Uterus (tissue), 3 donors: ENCODE measurements at regions not wholly inside any gene's neighbourhood (a gene's known extent, or its start where the extent isn't known, plus 50 kb on each side); places are given as distances from the start of the nearest gene placed in this dataset.
"Not testable (repeated sequence)": the region's sequence is repeated elsewhere in the genome, so short reads cannot be mapped to it uniquely, and the experiment has no call there.

Experiments used
- DNase-seq, 2 donors: peaks; one replicate each; pipeline ENCODE4 v3.0.0-alpha.2; 2019 to 2020
- H3K27ac ChIP-seq, 2 donors: fragments of 200-600 bp; sonication (generic); 1 replicate in 1 of 2; 2 replicates in 1 of 2; pipeline ENCODE4 v1.5.1; 2016 to 2018
- H3K27me3 ChIP-seq, 2 donors: fragments of 200-600 bp; sonication (generic); one replicate each; pipeline ENCODE4 v1.5.1; 2018 to 2019; ENCODE audit warnings: control low read depth in 1 of 2
- H3K36me3 ChIP-seq, 2 donors: fragments of 200-600 bp; sonication (generic); one replicate each; pipeline ENCODE4 v1.5.1; 2019; ENCODE audit warnings: control low read depth in 1 of 2
- H3K4me1 ChIP-seq, 2 donors: fragments of 200-600 bp; sonication (generic); one replicate each; pipeline ENCODE4 v1.5.1; 2018 to 2019; ENCODE audit warnings: control low read depth in 1 of 2
- H3K4me3 ChIP-seq, 2 donors: fragments of 200-600 bp; sonication (generic); 1 replicate in 1 of 2; 2 replicates in 1 of 2; pipeline ENCODE4 v1.5.1; 2018 to 2019; ENCODE audit warnings: mild to moderate bottlenecking in 1 of 2
- H3K9me3 ChIP-seq, 2 donors: fragments of 200-600 bp; sonication (generic); one replicate each; pipeline ENCODE4 v1.5.1; 2019; ENCODE audit warnings: control low read depth in 1 of 2
- CTCF ChIP-seq, 4 experiments: fragments of 200-600 bp in 2 of 4; fragments of 450-650 bp in 2 of 4; sonication (generic) in 2 of 4; IDR thresholded peaks; one replicate each; pipeline ENCODE4 v1.5.1; 2016 to 2019; ENCODE audit warnings: antibody characterized with exemption in 4 of 4, mild to moderate bottlenecking in 2 of 4, moderate library complexity in 1 of 4
- POLR2A ChIP-seq, 2 donors: fragments of 450-650 bp; IDR thresholded peaks; one replicate each; pipeline ENCODE4 v1.6.1; 2016; ENCODE audit warnings: antibody characterized with exemption in 2 of 2, mild to moderate bottlenecking in 1 of 2, moderate library complexity in 1 of 2
- intact Hi-C: fragments of 100-400 bp; cut with DNase I; formaldehyde crosslinking; loops from one replicate; pipeline ENCODE4 v1.15.1; 2023; ENCODE audit warnings: low total_unique reads
- donor health status: DM: yes; HTN: yes; CAD: no.

GRCh38 chr4:33850371-33850902 is 2393.9 kb downstream of the ARAP2 start:
- intact Hi-C loops, result no loop called here
- Histone ChIP-seq H3K36me3 (no peaks in the 10 kb centered on the region), H3K27ac (no peak overlapping the region), H3K27me3 (no peaks in the 10 kb centered on the region), H3K9me3 (no peaks in the 10 kb centered on the region), H3K4me3 (no peak overlapping the region), H3K4me1 (no peaks in the 10 kb centered on the region)
- no peak for DNase-seq
- TF ChIP-seq POLR2A (IDR thresholded peaks at IDR 0.05) (no peak), CTCF (IDR thresholded peaks at IDR 0.05) (no peak)

- H3K4me3 ChIP-seq, H3K4me1 ChIP-seq, H3K27me3 ChIP-seq, intact Hi-C loops, DNase-seq, H3K36me3 ChIP-seq, H3K27ac ChIP-seq, H3K9me3 ChIP-seq: not testable (repeated sequence)
Measured at GRCh38 chr4:33853670-33854069, 2390.6 kb downstream of the ARAP2 start.

- no peak overlapping the region for H3K4me3 ChIP-seq
- TF ChIP-seq CTCF (IDR thresholded peaks at IDR 0.05) (no peak), POLR2A (IDR thresholded peaks at IDR 0.05) (no peak)
- DNase-seq, result no peak
- no peak overlapping the region for H3K27ac ChIP-seq
- no peaks in the 10 kb centered on the region for H3K27me3 ChIP-seq
- no peaks in the 10 kb centered on the region for H3K4me1 ChIP-seq
- intact Hi-C loops, result no loop called here
- no peaks in the 10 kb centered on the region for H3K9me3 ChIP-seq
- no peaks in the 10 kb centered on the region for H3K36me3 ChIP-seq
Measured at GRCh38 chr4:33864290-33864859, 2379.9 kb downstream of the ARAP2 start.

- DNase-seq, result no peak
- Histone ChIP-seq H3K4me3 (no peak overlapping the region), H3K9me3 (no peaks in the 10 kb centered on the region), H3K36me3 (no peaks in the 10 kb centered on the region), H3K27me3 (no peaks in the 10 kb centered on the region), H3K4me1 (no peaks in the 10 kb centered on the region), H3K27ac (no peak overlapping the region)
- no peak for TF ChIP-seq POLR2A (IDR thresholded peaks at IDR 0.05)
- intact Hi-C loops, result no loop called here
Measured at GRCh38 chr4:33873791-33874190, 2370.5 kb downstream of the ARAP2 start.

GRCh38 chr4:33878710-33879109 is 2365.6 kb downstream of the ARAP2 start:
- Histone ChIP-seq H3K36me3 (no peaks in the 10 kb centered on the region), H3K27ac (no peak overlapping the region), H3K4me1 (no peaks in the 10 kb centered on the region), H3K27me3 (no peaks in the 10 kb centered on the region), H3K9me3 (no peaks in the 10 kb centered on the region), H3K4me3 (no peak overlapping the region)
- TF ChIP-seq CTCF (IDR thresholded peaks at IDR 0.05) (no peak), POLR2A (IDR thresholded peaks at IDR 0.05) (no peak)
- intact Hi-C loops, result no loop called here
- DNase-seq, result no peak

- intact Hi-C loops, result no loop called here
- Histone ChIP-seq H3K36me3 (no peaks in the 10 kb centered on the region), H3K4me1 (no peaks in the 10 kb centered on the region), H3K9me3 (no peaks in the 10 kb centered on the region), H3K27me3 (no peaks in the 10 kb centered on the region), H3K27ac (no peak overlapping the region), H3K4me3 (no peak overlapping the region)
- TF ChIP-seq CTCF (IDR thresholded peaks at IDR 0.05), result no peak
- no peak for TF ChIP-seq POLR2A (IDR thresholded peaks at IDR 0.05)
- DNase-seq, result no peak
Measured at GRCh38 chr4:33881176-33881575, 2363.1 kb downstream of the ARAP2 start.
